Stimulated activated CD4-positive, alpha-beta T cell treated with anti-CD3 and anti-CD28 coated beads, Interleukin-12 subunit alpha, Interleukin-12 subunit beta, amount 100 ng/mL, for 24 hours (primary cell): ENCODE measurements at regions not wholly inside any gene's neighbourhood (a gene's known extent, or its start where the extent isn't known, plus 50 kb on each side); places are given as distances from the start of the nearest gene placed in this dataset.

ENCODE experiments used
- DNase-seq, 2 experiments: peaks; one replicate each; pipeline ENCODE4 v3.0.0-alpha.2; 2020; ENCODE audit warnings: low read depth in 2 of 2

- no peak for DNase-seq
Measured at GRCh38 chr2:134075204-134075603, 178.7 kb upstream of the MGAT5 start.

- DNase-seq, result no peak
Measured at GRCh38 chr2:134078354-134078753, 175.5 kb upstream of the MGAT5 start.

- no peak for DNase-seq
Measured at GRCh38 chr2:134079373-134079772, 174.5 kb upstream of the MGAT5 start.

GRCh38 chr2:134080386-134081089 is 173.3 kb upstream of the MGAT5 start:
- DNase-seq, result no peak

- no peak for DNase-seq
Measured at GRCh38 chr2:134081238-134081938, 172.5 kb upstream of the MGAT5 start.

GRCh38 chr2:134083548-134083947 is 170.3 kb upstream of the MGAT5 start:
- DNase-seq, result no peak

GRCh38 chr2:134086594-134087219 is 167.2 kb upstream of the MGAT5 start:
- DNase-seq, result no peak

GRCh38 chr2:134087371-134087921 is 166.4 kb upstream of the MGAT5 start:
- DNase-seq, result no peak

GRCh38 chr2:134089454-134089853 is 164.4 kb upstream of the MGAT5 start:
- DNase-seq, result no peak

- DNase-seq, result no peak
Measured at GRCh38 chr2:134097740-134098139, 156.1 kb upstream of the MGAT5 start.

GRCh38 chr2:134098321-134098720 is 155.6 kb upstream of the MGAT5 start:
- no peak for DNase-seq

- no peak for DNase-seq
Measured at GRCh38 chr2:134099273-134099672, 154.6 kb upstream of the MGAT5 start.

- DNase-seq, result no peak
Measured at GRCh38 chr2:134103196-134103595, 150.7 kb upstream of the MGAT5 start.

- no peak for DNase-seq
Measured at GRCh38 chr2:134104754-134105153, 149.1 kb upstream of the MGAT5 start.

- DNase-seq, result no peak
Measured at GRCh38 chr2:134107402-134107801, 146.5 kb upstream of the MGAT5 start.

- DNase-seq, result no peak
Measured at GRCh38 chr2:134108113-134108512, 145.8 kb upstream of the MGAT5 start.

GRCh38 chr2:134109246-134109645 is 144.6 kb upstream of the MGAT5 start:
- no peak for DNase-seq

GRCh38 chr2:134109725-134110124 is 144.1 kb upstream of the MGAT5 start:
- no peak for DNase-seq

GRCh38 chr2:134110532-134110931 is 143.3 kb upstream of the MGAT5 start:
- no peak for DNase-seq

GRCh38 chr2:134117676-134118075 is 136.2 kb upstream of the MGAT5 start:
- DNase-seq, result no peak

- DNase-seq, result peak; percentile 68 to 81
Measured at GRCh38 chr2:134118279-134119116, 135.4 kb upstream of the MGAT5 start.
